Ecto neural progenitor cell (in vitro differentiated cells): ENCODE measurements at regions not wholly inside any gene's neighbourhood (a gene's known extent, or its start where the extent isn't known, plus 50 kb on each side); places are given as distances from the start of the nearest gene placed in this dataset.

Experiments
- DNase-seq: peaks from one replicate; pipeline ENCODE4 v3.0.0-alpha.2; 2018; ENCODE audit warnings: low spot score

- no peak for DNase-seq
Observed at GRCh38 chr4:11051181-11051580, 366.6 kb upstream of the CLNK start.

- no peak for DNase-seq
Observed at GRCh38 chr4:11050766-11051165, 366.2 kb upstream of the CLNK start.

- DNase-seq: no peak
Observed at GRCh38 chr4:11049001-11049400, 364.4 kb upstream of the CLNK start.

- no peak for DNase-seq
Observed at GRCh38 chr4:11042760-11043159, 358.2 kb upstream of the CLNK start.

GRCh38 chr4:11039634-11040131 is 355.1 kb upstream of the CLNK start:
- no peak for DNase-seq

DNA sequence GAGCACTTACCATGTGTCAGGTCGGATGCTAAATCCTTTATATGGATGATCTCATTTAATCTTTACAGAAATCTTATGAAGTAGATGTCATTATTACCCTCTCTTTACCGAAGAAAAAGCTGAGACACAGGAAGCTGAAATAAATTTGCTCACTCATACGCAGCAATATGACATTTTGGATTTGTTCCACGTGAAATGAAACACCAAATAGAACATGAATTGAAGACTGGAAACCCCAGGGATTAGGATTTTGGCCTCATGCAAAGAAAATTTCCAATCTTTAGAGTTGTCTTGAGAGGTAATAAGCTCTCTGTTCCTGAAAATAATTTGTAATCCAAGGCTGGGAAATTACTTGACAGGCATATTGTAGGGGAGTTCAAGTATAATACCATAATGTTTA is 354.4 kb upstream of the CLNK start:
- no peak for DNase-seq

- DNase-seq: no peak
Observed at GRCh38 chr4:11037637-11038036, 353.1 kb upstream of the CLNK start.

DNA sequence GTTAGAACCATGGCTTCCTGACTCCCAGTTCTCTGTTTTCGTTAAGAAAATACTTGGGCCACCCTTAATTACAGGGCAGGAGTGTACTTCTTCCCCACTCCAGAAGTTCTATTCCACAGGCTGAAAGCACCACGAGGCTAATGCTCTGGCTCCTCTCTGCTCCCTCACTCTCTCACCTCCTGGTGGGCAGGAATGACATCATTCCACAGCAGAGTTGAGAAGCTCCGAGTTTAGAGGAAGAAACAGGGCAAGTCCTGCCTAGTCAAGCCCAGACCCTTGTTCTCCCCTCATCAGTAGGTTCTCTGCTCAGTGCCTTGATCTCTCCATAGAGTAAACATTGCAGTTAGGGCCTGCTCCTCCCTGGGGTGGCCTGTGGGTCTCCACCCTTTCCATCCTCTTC is 343.8 kb upstream of the CLNK start:
- no peak for DNase-seq

DNA sequence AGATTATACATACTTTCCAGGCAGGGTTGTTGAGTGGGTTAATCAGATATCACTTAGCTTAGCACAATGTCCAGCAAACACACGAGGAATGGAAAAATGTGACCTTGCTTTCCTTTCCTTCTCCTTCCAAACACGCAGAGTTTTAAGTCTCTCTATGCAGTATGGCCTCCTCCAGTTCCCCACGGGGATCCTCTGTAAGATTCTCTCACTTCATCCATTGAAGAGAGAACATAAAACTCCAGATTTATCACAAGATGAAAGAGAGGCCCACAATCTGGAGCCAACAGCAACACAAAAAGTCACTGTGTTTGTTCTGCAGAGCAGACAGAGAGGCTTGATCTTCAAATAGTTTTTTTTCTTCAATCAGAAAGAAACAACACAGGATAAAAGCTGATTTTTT is 336.8 kb upstream of the CLNK start:
- no peak for DNase-seq

- no peak for DNase-seq
Observed at GRCh38 chr4:11019451-11020240, 335.1 kb upstream of the CLNK start.

- DNase-seq: no peak
Observed at GRCh38 chr4:11014199-11014598, 329.6 kb upstream of the CLNK start.

- DNase-seq: no peak
Observed at GRCh38 chr4:11013094-11013664, 328.6 kb upstream of the CLNK start.

- no peak for DNase-seq
Observed at GRCh38 chr4:11011249-11011648, 326.7 kb upstream of the CLNK start.

DNA sequence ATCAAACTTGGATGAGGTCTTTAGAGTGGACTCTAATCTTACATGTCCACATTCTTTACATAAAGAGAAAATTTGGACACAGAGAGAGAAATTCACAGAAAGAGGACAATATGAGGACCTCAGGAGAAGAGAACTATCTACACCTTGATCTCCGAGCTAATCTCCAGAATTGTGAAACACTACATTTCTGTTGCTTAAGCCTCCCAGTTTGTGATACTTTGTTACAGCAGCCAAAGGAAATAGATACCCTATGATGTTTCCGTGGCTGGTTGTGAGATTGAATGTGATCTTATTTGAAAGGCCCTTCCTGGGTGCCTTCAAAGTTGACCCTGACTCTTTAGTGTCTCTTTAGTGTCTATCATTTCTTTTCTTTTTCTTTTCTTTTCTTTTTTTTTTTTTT is 326.1 kb upstream of the CLNK start:
- no peak for DNase-seq

DNA sequence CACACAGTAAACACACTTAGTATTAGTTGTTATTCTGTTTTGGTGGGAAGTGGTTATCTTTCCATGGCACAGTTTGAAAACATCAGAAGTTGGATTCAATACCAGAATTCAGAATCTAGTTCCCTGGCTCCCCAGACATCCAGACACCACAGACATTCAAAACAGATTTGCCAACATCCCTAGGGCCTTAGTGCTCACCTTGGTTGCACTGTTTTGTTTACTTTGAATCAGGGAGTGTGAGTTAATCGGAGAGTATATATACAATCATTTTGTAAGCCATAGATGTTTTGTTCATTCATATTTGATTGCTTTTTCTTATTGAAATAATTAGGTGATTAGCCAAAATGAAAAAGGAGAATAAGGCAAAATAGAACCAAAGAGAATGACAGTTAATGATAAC is 324.7 kb upstream of the CLNK start:
- DNase-seq: no peak

- no peak for DNase-seq
Observed at GRCh38 chr4:11005300-11005699, 320.7 kb upstream of the CLNK start.

DNA sequence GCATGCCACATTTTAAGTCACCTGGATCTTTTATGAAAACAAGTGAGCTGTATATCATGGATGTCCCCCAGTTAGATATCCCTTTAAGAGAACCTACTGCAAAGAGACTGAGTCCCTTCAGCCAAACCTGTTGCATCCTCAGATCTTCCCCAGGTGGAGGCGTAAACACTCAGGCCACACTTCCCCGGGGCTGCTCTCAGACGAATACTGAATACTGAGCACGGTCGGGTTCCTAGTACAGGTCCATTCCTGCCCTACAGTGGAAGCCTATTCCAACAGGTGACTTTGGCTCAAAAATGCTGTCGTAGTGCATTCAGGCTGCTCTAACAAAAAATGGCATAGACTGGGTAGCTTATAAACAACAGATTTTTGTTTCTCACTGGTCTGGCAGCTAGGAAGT is 320.2 kb upstream of the CLNK start:
- DNase-seq: no peak

GRCh38 chr4:11002961-11003360 is 318.4 kb upstream of the CLNK start:
- DNase-seq: no peak

- DNase-seq: no peak
Observed at GRCh38 chr4:10998846-10999245, 314.3 kb upstream of the CLNK start.

DNA sequence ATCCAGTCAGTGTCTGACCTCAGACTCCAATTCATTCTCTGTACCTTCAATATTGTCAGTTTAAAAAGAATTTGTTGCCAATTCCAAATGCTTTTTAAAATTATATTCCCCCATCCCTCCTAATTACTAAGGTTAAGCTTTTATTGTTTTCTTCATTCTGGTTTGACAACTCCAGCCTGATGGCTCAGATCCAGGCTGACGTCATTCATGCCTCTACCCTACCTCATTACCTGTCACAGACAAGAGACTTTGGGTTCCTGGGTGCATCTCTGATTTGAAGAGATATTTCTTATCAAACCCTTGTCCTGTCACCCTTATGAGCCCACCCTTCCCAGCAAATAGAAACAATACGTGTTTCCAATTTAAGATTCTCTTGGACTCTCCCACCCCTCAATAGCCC is 300.2 kb upstream of the CLNK start:
- no peak for DNase-seq

- no peak for DNase-seq
Observed at GRCh38 chr4:10983885-10984640, 299.5 kb upstream of the CLNK start.

DNA sequence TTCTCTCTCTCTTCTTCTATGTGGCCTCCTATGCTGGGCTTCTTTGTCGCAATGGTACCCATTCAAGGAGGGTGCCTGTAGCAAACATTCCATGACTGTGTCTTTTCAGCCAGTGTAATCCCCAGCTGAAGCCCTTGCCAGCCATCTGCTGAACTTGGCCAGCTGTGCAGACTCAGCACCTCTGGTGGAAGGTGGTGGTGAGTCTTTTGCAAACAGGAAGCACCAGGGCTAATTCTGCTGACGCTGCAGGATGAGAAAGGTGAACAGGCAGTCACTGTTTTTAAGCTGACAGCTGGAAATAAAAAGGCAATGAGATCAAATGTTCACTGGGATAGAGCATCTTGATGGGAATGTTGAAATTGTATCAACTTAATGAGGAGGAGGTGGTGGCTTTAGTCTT is 298.7 kb upstream of the CLNK start:
- no peak for DNase-seq

GRCh38 chr4:10982305-10982704 is 297.7 kb upstream of the CLNK start:
- DNase-seq: no peak
